ENCODE measurements at regions not wholly inside any gene's neighbourhood (a gene's known extent, or its start where the extent isn't known, plus 50 kb on each side); places are given as distances from the start of the nearest gene placed in this dataset.
A peak's percentile ranks its signal among the peaks of the same experiment; 100 is the strongest.
"Not testable (repeated sequence)": the region's sequence is repeated elsewhere in the genome, so short reads cannot be mapped to it uniquely, and the experiment has no call there.

- DNase-seq, result no peak
These were observed 130.6 kb upstream of the ATP5MC3 start for GRCh38 chr2:175312137-175312536.

GRCh38 chr2:175310813-175311504, 129.4 kb upstream of the ATP5MC3 start:
- DNase-seq, result no peak

GRCh38 chr2:175309799-175310198, 128.3 kb upstream of the ATP5MC3 start:
- DNase-seq, result peak; percentile 45

DNA sequence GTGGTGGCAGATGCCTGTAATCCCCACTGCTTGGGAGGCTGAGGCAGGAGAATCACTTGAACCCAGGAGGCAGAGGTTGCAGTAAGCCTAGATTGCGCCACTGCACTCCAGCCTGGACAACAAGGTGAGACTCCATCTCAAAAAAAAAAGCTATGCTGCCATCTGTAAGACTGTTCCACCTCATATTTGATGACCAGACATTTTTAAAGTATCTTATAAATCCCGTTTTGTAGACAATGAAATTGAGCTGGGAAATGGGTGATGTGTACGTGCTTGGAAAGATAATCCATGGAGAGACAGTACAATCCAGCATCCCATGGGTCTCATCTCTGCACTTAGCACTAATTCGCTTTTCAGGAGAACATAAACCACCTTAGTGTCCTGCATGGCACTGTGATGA, 126.5 kb upstream of the ATP5MC3 start:
- no peak for DNase-seq

- no peak for DNase-seq
These were observed 123.0 kb upstream of the ATP5MC3 start for GRCh38 chr2:175304541-175304940.

DNA sequence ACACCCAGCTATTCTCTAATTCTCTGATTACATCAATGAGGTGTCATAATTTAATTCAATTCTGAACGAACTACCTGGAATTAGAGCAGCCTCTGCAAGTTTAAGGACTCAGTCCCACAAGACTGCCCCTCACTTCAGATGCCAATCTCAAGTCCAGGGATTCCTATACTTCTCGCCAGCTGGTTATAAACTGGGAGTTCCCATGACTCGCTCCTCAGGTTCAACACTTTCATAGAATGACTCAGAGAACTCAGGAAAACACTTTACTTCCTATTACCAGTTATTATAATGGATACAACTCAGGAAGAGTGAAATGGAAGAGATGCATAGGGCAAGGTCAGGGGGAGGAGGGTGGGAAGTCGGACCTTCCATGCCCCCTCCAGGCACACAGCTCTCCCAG, 112.3 kb upstream of the ATP5MC3 start:
- no peak for DNase-seq

GRCh38 chr2:175293195-175293594, 111.7 kb upstream of the ATP5MC3 start:
- no peak for DNase-seq

DNA sequence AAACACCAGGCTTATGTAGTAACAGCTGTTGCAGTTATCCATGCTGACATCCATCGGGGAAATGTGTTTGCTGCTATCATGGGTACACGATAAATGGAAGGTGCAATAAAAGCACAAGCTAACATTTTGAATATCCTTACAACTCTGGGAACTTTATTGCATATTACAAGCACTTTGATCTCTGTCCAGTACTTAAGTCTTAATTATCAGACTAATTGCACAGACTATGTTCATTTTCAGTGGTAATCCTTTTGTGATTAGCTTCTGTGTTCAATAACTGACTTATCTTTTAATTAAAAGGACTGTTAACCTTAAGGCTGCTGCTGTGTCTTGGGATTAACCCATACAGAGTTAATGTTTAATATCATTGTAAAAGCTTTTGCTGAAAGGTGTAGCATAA, 101.4 kb upstream of the ATP5MC3 start:
- no peak for DNase-seq

- peak; percentile 73 for DNase-seq
These were observed 100.8 kb upstream of the ATP5MC3 start for GRCh38 chr2:175282300-175282699.

DNA sequence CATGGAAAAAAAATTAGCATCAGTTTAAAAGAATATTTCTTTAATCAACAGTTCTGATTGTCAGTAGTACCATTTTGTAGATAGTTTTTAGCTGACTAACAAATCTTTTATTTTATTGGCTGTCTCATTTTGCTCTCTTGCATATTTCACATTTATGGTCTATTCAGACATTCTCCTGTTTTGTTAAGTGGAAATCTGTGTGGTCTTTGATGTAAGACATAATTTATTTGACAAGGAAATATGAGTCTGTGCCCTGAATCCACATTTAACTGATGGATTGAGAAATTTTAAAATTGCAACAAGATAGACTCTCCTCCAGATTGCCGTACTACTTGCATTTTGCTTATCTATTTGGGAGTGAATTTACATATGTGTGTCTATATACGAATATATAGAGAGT, 96.3 kb upstream of the ATP5MC3 start:
- DNase-seq, result no peak

DNA sequence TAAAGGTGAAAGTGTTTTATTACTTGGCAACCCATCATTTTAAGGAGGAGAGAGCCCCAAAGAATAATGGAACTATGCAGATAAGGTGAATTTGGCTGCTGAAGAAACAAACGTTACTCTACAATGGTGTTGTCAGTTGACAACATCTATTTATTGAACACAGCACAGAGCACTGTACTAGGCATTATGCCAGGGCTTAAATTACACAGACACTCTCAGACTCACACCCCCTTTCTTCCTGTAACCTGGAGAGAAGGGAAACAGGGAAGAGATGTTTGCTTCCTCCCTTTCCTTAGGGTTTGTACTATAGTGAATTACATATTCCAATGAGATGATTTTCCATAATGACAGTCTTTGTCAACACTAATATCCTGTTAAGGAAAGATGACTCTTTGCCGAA, 94.0 kb upstream of the ATP5MC3 start:
- peak; percentile 30 for DNase-seq

DNA sequence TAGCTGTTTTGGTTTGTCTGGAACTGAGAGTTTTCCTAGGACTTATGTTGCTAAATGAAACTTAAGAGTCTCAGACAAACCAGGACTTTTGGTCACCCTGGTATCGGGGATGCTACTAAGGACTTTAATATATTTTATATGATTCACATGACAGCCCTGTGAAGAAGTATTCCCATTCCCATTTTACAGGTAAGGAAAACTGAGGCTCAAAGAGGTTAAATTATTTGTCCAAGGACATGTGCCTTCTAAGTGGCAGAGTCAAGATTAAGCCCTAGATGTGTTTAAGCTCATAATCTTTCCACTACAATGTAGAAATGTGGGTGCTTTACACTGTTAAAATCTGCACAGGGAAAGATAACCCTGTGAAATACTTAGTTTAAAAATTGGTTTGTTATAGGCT, 77.7 kb upstream of the ATP5MC3 start:
- no peak for DNase-seq

DNA sequence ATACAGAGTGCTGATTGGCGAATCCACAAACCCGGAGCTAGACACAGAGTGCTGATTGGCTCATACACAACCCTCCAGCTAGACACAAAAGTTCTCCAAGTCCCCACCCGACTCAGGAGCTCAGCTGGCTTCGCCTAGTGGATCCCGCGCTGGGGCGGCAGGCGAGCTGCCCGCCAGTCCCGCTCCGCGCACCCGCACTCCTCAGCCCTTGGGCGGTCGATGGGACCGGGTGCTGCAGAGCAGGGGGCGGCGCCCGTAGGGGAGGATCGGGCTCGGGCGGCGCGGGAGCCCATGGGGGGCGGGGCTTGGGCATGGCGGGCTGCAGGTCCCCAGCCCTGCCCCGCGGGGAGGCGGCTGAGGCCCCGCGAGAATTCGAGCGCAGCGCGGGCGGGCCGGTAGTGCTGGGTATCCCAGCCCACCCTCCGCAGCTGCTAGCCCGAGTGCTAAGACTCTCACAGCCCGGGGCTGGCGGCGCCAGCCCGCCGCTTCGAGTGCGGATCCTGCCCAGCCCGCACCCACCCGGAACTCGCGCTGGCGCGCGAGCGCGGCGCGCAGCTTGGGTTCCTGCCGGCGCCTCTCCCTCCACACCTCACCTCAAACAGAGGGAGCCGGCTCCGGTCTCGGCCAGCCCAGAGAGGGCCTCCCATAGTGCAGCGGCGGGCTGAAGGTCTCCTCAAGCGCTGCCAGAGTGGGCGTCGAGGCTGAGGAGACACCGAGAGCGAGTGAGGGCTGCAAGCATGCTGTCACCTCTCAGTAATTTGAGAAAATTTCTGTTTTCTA, 75.5 kb upstream of the ATP5MC3 start:
- no peak for DNase-seq

- DNase-seq, result not testable (repeated sequence)
These were observed 74.9 kb upstream of the ATP5MC3 start for GRCh38 chr2:175256391-175256790.

DNA sequence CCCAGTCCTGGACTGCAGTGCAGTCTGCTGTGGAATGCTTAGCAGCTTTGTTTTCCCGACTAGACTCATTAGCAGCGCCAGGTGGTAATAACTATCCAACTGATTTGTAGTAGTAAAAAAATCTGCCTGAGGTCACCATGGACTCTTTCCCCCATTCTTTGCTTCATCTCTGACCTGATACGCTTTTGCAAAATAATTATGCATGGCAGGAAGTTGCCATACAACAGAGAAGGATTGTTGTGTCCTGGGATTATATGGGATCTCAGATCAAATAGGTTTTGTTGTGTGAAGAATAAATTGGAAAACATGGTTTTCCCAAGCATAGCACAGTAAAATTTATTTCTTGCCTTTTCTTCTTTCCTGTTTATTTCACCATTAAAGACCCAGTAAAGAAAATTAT, 72.4 kb upstream of the ATP5MC3 start:
- DNase-seq, result no peak

GRCh38 chr2:175251425-175252041, 70.0 kb upstream of the ATP5MC3 start:
- no peak for DNase-seq

GRCh38 chr2:175247159-175247558, 65.6 kb upstream of the ATP5MC3 start:
- no peak for DNase-seq

DNA sequence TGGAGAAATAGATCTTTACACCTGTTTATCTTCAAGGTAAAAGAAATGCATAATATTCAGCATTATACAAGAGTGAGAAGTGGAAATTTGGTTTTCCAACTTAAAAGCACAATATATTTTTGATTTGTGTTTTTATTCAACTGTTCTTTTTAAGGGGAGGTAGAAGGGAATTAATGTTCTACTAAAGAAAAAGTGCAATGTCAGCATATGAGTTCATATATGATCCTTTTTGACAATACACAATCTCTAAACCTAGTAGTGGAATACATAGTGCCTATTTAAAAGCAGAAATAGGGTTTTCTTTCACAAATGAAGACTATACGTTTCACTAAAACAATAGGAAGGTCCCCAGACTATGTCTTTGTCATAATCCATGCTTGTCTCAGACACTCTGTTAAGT, 63.2 kb upstream of the ATP5MC3 start:
- no peak for DNase-seq

DNA sequence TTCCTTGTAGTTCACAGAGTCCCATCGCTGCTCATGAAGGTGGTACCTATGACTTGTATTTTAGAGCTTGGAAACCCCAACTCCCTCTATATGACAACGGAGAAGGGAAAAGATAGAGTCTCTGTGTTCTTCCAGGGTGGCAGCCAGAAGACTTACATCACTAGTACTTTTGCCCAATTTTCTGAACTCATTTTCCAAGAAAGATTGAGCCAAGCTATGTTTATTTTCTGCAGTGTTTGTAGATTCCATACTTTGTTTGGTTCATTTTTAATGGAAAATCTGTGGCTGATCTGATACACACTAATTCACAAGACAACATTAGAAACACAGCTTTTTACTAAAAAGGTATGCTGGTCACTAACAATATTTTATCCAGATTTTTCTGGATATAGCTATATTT, 60.2 kb upstream of the ATP5MC3 start:
- no peak for DNase-seq

DNA sequence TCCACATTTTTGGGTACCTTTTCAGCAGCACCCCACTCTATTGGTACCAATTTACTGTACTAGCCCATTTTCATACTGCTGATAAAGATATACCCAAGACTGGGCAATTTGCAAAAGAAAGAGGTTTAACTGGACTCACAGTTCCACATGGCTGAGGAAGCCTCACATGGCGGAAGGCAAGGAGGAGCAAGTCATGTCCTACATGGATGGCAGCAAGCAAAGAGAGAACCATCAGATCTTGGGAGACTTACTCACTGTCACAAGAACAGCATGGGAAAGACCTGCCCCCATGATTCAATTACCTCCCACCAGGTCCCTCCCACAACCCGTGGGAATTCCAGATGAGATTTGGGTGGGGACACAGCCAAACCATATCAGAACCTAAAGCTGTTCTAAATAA, 58.5 kb upstream of the ATP5MC3 start:
- DNase-seq, result not testable (repeated sequence)

DNA sequence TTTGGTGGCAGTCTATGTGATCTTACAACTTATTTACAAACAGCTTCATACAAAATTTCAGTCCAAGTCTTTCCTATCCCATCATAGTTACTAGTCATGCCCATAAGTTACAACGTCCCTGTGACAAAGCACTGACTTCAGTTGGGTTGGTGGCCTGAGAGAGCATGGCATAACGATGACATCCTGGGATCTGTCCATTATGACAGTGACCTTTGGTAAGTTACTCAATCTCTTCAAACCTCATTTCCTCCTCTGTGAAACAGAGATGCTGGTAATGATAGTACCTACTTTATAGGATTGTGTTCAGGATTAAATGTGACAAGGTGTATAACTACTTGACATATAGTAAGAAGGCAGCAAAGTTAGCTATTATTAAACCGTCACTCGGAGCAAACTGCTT, 55.4 kb upstream of the ATP5MC3 start:
- DNase-seq, result no peak

GRCh38 chr2:175234650-175235049, 53.1 kb upstream of the ATP5MC3 start:
- no peak for DNase-seq

DNA sequence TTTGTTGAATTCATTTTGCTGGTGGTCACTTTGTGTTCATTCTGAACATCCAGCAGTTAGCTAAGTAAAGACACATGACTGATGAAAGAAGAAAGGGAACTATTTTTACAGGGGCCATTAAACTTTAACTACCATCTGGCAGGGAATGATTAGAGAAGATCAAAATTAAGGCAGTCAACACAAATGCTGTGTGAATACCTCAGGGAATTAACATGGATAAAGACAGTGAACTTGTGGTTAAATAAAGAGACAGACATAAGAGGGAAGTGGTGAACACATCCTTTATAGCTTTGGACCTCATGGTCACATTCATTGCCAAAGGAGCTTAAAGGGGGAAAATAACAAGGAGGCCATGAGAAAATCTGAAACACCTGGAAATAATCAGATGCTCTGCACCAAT, 52.6 kb upstream of the ATP5MC3 start:
- no peak for DNase-seq

DNA sequence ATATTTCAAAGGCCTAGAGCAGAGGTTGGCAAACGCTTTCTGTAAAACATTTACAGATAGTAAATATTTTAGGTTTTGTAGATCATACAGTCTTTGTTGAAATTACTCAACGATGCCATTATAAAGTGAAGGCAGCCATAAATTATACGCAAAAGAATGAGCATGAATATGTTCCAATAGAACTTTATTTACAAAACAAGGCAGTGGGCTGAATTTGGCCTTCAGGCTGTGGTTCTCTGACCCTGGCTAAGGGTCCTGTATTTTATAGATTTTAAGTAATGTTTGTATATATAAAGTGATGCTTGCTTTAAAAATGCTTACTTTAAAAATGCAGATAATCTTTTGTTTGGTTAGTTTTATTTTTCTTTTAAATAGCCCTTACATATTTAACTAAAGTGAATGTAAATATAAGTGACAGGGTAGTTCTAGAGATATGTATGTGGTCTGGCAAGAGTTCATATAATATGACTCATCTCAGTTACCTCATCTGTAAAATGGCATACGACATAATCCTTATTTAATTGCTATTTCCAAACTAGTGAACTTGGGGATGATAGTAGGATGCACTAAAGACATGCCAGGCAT, 51.7 kb upstream of the ATP5MC3 start:
- no peak for DNase-seq

All from NCI-H2081 treated with DMSO at 0.1 percent for 48 hours (cell line).